ENCODE measurements at regions not wholly inside any gene's neighbourhood (a gene's known extent, or its start where the extent isn't known, plus 50 kb on each side); places are given as distances from the start of the nearest gene placed in this dataset.
"Not testable (repeated sequence)": the region's sequence is repeated elsewhere in the genome, so short reads cannot be mapped to it uniquely, and the experiment has no call there.

DNA sequence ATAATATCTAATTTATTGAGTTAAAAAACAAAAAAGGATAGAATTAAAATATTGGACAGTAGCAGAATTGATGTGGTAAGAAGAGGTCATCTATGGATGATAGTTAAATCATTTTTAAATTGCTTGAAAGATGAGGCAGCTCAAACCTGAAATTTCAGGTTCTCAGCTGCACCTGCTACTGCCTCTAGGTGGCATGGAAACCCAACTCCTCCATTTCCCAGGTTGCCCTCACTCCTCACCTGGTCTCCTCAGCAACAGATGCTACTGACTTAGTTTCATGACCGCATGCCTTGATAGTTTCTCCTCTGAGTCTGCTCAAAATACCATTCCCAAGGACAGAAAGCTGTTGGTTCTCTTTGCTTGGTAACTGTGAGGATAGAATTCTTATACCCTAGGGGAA lies 148.1 kb downstream of the ABHD5 start:
- no peak for DNase-seq

DNA sequence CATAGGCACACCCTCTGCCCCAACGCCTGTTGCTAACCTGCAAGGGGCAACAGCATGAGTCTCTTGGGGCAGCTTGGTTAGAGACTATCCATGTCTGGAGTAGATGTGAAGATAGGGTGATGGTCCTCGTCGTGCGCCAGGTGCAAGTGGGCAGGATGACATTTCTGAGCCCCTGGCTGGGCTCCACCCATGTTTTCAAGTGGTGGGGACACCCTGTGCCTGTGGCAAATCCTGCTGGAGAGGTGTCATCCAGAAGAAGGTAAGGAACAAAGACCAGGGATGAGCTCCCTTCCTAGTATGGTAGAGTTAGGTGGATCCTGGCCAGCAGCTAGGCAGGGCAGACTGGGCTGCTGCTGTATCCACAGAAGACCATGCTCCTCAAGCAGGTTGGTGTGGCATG lies 152.6 kb downstream of the ABHD5 start:
- no peak for DNase-seq

DNA sequence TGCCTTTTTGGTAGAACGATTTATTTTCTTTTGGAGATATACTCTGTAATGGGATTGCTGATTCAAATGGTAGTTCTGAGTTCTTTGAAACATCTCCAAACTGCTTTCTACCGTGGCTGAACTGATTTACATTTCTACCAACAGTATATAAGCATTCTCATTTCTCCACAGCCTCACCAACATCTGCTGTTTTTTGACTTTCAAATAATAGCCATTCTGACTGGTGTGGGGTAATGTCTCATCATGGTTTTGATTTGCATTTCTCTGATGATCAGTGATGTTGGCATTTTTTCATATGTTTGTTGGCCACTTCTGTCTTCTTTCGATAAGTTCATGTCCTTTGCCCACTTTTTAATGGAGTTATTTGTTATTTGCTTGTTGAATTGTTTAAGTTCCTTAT lies 154.0 kb downstream of the ABHD5 start:
- DNase-seq, result no peak

DNA sequence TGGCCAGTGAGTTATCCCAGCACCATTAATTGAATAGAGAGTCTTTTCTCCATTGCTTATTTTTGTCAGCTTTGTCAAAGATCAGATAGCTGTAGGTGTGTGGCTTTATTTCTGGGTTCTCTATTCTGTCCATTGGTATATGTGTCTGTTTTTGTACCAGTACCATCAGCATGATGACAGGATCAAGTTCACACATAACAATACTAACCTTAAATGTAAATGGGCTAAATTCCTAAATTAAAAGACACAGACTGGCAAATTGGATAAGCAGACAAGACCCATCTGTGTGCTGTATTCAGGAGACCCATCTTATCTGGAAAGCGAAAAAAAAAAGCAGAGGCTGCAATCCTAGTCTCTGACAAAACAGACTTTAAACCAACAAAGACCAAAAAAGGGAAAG lies 154.8 kb downstream of the ABHD5 start:
- not testable (repeated sequence) for DNase-seq

DNA sequence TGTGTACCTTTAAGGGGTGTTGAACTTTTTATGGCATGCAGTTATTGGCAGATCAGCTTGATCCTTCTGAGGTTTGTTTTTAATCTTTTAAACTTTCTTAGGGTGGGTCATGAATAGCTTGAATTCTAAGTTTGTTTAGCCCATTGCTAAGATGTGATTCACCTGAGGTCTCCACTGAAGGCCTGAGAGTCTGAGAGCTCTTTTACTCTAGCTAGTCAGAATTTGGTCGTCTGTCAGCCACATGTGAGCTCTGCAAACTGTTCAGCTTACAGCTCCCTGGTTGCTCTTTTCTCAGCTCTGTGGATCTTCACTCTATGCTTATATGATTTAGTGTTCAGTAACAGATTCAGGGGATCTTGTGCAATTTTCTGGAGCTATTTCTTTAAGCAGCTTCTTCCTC lies 161.3 kb downstream of the ABHD5 start:
- DNase-seq, result peak in 1 of 3 donors; percentile 6

DNA sequence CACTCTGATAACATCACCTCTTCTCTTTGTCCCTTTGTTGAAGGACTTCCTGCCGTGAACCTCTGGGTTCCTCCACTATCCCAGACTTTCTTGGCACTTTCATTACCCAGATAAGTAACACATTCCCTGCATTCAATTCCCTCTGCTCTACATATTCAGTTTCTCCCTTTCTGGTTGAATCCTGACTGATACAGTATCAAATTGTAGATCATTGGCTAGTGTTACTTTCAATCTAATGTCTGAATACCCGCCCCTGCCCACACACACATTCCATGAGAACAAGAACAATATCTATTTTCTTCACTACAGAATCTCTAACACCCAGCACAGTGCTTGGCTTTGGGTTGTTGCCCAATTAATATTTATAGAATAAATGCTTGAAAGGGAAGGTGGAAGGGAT lies 163.5 kb downstream of the ABHD5 start:
- DNase-seq, result peak in 1 of 3 donors; percentile 10

DNA sequence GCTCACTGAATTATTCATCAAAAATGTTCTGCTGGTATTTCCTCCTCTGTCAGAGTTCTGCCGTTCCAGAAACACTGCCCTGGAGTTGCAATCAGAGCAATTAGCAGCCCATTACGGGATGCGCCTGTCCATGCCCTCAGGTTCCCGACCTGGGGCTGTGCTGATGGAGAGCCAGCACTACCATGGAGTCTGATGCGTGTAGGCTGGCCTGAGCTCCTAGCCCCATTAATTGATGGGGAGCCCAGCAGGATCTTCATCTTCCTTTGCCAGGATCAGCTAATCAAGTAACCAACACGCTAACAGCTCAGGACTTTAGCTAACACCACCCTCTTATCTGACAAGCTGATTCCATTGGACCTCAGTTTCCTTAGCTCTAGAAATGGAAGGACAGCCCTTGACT lies 164.2 kb downstream of the ABHD5 start:
- DNase-seq, result peak in 1 of 3 donors; percentile 4

DNA sequence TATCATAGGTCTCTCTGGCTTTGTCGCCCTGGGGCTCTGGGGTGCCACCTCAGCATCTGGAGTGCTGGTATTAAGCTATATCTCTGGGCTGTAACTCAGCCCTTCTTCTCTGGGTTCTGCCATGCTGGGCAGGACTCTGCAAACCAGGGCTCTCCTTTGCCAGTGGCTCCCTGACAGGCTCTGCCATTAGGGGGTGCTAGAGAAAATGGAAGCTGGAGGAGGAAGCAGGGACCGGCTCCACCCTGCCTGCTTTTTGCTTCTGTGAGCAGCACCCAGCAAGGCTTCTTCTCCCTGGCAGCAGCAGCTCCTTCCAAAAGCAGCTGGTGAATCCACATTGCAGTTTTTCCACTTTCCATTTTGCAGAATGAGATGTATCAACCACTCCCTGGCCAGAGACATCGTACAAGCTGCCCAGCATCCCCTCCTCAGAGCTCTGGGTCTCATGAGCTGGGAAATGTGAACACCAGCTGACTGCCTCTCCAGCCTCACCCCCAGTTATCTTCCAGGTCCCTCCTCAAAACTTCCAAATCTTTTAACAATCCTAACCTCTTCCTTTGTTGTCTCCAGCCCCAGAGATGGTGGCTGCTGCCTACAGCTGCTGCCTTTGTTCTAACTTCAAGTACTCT lies 165.0 kb downstream of the ABHD5 start:
- peak; percentile 69 to 82 (median 79) for DNase-seq

DNA sequence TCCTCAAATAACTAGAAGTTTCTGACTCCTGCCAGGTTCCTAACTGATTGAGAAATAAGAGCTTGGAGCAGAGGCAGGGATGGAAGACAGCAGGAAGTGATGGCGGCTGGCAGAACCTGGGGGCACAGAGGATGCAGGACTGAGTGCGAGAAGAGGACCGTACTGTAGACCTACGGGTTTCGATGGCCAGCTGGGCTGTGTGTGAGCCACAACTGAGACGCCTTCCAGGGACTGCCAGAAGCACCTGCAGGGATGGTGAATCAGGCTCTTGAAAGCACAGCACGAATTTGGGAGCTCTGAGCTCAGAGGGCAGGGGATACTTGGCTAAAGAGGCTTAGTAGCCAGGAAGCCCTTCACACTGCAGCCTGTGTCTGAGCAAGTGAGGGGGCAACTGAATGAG lies 165.6 kb downstream of the ABHD5 start:
- no peak for DNase-seq

DNA sequence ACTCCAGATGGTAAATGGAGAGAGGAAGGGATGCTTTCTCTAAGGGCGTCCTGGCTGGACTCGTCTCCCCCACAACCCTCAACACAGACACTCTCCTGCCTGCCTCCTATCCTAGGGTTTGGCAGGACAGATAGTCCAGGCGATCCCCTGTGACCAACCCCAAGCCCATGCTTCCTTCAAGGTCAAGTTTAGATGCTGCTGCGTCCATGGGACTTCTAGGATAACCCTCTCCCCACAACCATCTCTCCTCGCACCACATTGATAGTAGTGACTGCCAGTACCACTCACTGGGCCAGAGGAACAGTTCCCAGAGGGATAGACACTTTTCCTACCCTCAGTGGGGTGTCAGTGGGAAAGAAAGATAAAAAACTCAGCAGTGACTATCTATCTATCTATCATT lies 166.0 kb downstream of the ABHD5 start:
- DNase-seq, result no peak

DNA sequence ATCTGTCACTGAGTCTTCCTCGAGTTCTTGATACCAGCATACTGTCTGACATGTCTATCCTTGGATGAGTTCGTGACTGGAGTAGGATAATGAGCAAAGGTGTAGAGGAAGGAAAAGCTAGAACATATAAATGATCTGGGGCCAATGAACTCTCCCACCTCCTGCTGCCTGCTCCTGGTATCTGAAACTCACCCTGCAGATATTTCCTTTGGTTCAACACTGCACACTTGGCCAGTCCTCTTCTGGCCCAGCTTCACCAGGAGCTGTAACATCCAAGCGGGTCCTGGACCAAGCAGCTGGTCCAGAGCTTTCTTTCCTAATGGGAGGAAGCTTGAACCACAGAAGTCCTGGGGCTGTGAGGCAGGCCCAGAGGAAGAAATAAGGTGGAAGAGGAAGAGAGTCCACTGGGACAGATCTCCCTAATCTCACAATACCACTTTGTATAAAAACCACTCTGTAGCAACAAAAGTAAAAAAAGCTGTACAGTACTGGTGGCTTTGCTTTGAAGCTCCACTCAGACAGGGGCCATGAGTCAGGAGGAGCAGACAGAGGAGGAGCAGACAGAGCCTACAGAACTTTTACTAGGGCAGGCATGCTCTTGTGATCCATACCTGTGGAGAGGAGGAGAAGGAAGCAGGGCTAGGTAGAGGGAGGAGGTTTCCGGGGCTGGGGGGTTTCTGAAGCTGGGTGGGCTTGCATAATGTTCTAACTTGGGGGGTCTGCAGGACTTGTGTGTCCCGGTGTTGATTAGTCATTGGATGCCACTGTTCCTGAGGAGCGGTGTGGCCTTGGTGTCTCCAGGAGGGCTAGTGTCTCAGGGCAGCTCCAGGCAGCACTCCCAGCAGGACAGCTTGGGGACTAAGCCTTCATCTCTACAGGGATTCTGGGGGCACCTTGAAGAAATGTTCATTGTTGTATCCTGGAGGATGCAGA lies 166.9 kb downstream of the ABHD5 start:
- DNase-seq, result no peak

DNA sequence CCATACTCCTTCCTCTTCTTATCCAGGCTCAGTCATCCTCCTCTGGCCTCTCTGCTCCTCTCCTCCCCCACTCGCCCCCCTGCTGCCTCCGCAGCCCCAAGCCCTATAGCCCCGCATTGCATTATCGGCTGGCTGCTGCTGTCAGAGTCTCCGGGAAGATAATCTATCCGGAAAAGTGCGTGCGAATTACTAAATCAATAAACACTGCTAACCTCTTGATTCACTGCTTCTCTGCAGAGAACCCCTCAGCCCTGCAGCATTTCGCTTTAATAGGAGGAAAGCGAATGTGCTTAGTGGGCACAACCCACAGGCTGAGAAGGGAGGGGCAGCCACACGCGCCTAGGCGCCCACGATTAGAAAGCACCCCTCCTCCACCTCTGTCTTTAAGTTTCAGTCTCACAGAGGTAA lies 167.6 kb downstream of the ABHD5 start:
- DNase-seq, result no peak

DNA sequence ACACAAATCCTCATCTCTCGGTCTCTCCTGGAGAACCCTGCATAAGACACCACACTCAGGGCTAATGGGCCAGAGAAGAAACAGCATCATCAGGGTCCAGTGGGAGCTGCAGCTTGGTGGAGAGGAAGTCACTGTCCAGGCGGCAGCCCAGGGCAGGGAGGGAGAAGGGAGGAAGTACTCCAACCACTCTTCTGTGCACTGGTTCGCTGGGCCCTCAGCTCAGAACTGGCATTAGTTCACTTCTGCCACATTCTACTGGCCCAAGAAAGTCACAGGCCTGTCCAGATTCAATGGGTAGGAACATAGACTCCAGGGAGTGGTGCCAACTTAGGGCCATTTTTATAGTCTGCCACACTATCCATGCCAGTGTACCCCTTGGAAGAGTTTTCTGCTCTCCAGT lies 169.0 kb downstream of the ABHD5 start:
- DNase-seq, result peak in 1 of 3 donors; percentile 8

DNA sequence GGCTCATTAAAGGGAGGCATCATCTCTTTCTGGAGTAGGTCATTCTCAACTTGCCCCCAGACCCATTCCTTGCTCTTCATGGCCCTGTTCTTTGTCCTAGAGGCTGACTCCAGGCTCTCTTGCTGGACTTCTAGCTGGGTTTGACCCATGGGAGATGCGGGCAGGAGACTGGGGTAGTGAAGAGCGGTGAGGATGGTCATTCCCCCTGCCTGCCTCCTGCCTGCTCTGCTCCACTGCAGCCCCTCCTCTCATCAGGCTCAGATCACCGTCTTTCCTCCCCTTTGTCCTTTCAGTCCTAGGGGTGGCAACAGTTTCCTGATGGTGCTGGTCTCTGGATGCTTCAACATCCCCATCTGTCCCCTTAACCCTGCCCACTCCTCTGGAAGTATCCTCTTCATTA lies 170.9 kb downstream of the ABHD5 start:
- DNase-seq, result no peak

DNA sequence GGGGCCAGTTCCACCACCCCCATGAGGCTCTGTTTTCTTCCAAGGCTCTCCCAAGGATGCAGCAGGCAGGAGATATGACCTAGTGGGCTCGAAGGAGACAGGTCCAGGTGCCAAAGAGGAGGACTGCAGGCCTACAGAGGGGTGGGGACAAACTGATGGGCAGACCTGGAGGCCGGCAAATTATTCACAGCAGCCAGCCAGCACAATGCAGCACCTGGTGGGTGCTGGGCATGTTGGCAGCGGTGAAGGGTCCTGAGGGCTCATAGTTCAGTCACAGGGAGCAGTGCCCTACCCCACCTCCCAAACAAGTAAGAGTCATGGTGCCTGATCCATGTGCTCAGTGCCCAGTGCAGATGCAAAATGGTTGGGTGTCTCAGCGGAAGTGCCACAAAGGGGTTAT lies 171.7 kb downstream of the ABHD5 start:
- DNase-seq, result no peak

DNA sequence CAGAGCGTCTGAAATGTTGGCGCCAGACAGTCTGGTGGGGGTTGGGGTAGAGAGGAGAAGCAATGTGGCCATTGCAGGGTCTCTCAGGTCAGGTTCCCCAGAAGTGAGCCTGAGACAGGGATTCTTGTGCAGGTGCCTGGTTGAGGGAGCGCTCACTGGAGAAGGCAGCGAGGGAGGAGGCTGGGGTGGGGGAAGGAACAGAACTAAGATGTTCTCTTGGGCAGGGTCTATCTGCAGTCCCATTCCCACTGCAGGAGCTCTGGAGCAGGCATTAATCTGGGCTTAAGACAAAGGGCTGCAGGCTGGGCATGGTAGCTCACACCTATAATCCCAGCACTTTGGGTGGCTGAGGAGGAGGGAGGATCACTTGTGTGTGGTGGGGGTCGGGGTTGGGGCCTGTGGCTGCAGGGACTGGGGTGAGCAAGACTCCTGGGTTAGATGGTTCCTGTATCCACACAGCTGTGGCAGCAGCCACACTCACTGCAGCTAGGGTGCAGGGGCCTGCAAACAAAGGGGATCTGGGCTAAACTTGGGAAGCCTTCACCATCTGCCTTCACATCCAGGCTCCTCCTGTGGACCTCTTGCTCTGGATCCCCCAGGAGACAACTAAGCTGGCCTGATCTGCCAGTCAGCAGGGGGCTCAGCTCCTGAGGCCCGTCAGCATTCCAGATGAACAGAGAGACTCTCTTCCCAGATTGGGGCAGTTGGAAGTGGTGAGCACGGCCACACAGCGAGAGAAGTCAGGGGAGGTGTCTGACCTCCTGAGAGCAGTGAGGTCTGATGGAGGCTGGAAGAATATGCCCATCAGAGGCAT lies 172.5 kb downstream of the ABHD5 start:
- DNase-seq, result no peak

DNA sequence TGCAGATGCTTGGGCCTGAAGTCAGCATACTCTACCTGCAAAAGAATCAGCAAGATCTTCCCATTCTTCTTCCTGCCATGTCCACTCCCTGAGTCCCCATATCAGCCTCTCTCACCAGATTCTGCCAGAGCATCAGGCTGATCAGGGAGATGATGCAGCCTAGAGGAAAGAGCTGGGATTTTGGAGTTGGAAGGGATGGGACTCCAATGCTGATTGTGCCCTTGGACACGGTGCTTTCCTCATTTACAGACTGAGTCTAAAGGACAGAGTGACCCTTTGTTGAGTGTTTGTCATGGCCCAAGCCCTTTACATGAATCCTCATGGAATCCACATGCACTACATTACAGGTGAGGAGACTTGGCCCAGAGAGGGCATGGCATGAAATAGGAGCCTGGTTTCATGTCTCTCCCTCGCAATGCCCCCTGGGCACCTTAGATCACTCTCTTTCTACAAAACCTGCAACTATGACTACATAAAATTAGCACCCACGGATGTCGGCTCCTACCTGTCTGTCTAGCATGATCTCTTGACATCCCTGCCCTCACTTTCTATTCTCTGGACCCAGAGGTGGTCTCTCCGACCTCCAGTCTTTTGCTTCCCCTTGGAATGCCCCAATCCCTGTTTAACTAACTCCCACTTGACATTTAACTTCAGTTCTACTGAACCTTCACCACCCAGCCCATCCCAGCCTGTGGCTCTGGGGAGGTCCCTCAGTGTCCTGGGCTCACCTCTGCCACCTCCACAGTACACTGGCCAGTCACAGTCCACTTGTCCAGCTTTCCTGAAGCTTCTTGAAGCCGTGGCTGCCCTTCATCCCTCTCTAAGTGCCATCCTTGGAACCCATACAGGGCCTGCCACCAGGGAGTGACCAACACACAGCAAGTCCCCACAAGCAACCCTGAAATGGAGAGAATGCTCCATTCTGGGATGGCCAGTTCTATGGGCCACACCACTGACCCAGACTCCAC lies 173.5 kb downstream of the ABHD5 start:
- no peak for DNase-seq

DNA sequence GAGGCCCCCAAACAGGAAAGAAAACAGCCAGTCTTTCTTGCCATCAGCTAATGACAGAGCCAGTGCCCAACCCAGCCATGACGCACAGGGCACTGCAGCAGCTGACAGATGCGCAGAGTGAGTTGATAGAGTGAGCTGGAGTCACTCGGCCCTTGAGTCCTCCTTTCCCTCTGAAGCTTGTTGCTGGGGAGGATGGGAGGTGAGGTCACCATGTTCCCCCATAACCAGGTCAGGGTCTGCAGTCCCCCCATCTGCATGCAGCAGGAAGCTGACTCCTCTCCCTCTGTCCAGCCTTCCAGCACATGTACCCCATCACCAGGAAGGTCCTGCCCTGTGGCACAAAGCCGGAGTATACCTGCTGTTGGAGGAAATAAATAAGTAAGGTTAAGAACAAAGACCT lies 174.6 kb downstream of the ABHD5 start:
- DNase-seq, result no peak

DNA sequence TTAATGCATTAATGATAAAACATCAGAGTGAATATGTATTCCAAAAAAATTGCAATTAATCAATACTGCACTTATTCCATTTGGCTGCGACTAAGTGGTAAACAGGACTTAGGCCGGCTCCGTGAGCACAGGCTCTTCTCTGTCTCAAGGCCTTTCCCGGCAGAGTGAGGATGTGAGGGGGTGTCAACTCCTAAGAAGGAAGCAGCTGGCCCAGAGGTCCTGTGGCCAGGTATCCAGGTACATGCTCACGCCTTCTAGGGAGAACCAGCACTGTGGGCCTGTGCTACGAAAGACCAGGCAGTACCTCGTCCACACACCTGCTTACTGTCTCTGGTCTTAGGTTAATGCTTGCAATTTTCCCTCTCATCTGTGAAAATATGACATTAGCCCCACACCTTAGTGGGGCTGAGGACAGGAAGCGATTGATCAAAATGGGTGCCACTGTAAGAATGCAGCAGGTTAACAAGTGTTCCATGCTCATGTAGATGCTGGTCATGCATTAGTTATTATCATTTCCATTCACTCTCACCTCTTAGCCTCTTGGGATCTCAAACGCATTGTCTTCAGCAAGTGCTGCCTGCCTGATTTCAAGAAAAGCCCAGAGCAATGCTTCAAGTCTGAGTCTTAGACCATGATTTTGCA lies 175.3 kb downstream of the ABHD5 start:
- no peak for DNase-seq

DNA sequence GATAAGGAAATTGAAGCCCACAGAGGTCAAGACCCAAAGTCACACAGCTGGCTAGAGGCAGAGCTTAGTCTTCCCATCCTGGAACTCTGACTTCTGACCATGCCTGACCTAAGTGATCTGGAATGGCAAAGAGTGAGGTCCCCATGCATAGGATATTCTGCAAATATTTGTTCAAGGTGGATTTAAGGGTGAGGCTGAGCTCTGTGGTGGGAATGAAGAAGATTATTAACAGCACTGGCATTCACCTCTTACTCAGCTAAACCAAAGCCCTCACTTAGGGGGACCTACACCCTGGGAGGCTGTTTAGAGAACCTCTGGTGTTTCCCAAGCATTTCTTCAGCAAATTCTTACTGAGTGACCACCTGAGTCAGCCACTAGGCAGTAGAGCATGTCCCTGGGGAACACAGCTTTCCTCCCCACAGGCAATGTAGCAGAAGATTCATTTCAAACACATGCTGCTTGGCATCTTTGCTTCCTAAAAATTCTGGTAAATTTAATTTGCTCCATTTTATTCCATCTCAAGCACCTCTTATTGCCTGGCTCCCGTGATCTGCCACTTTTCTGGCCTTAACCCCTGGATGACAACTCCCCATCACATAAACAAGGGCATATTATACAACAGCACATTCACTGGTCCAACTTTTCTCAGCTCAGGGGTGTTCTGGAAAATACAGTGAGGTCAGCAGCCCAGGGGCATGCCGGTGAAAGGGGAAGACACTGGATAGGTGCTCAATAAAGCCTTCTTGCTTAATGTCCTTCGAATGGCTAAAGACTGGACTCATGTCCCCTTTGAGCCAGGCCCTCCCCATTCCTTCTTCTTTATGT lies 176.0 kb downstream of the ABHD5 start:
- no peak for DNase-seq
